K562 (cell line): ENCODE measurements at regions not wholly inside any gene's neighbourhood (a gene's known extent, or its start where the extent isn't known, plus 50 kb on each side); places are given as distances from the start of the nearest gene placed in this dataset.

Experiments used
- ATAC-seq: fragments of 200-7000 bp; cut with Tn5 transposase; 3 replicates; pipeline ENCODE4 v1.9.1; 2020; ENCODE audit warnings: moderate library complexity
- BruUV-seq: library from RNA; stranded (reverse); fragments of 400-500 nt; replicated peaks from 2 replicates; lab custom pipeline; 2021; lab: Mats Ljungman, UMichigan
- CTCF ChIA-PET: fragments of 300-600 bp; formaldehyde crosslinking; extraction: SDS; loops from one replicate; lab custom pipeline; 2021; ENCODE audit warnings: low intra/inter-chr PET ratio; lab: Yijun Ruan, JAX
- POLR2A ChIA-PET: fragments of 300-600, 350-650 bp; sonication (Branson Sonifier 250); formaldehyde crosslinking; extraction: SDS; loops from one replicate; lab custom pipeline; 2021; ENCODE audit warnings: antibody characterized with exemption, inconsistent platforms; lab: Yijun Ruan, JAX
- DNase-seq, 4 experiments: peaks; one replicate each; pipeline versions ENCODE4 v3.0.0 to v3.0.0-alpha.2; 2011 to 2018; ENCODE audit warnings: low spot score in 3 of 4, mixed read lengths in 3 of 4; ENCODE audit errors: extremely low read depth in 1 of 4
- FAIRE-seq: peaks from 2 replicates; lab custom pipeline; 2011; peaks lifted over from hg19 to GRCh38; lab: Jason Lieb, UNC
- H2AFZ ChIP-seq: 2 replicates; pipeline ENCODE4 v1.6.0; 2011; ENCODE audit warnings: low read depth, low read length, control low read depth, inconsistent platforms
- H3K27ac ChIP-seq: fragments of 200-600 bp; 3 replicates; pipeline ENCODE4 v1.8.0; 2011; ENCODE audit warnings: low read depth, mild to moderate bottlenecking, control low read depth, inconsistent platforms, low read length, moderate library complexity, mixed read lengths; ENCODE audit errors: extremely low read depth
- H3K27me3 ChIP-seq, 2 experiments: fragments of 300-600 bp in 1 of 2; 2 replicates in 1 of 2; 3 replicates in 1 of 2; pipeline versions ENCODE4 v1.6.0 to v1.8.0; 2011; ENCODE audit warnings: inconsistent platforms in 2 of 2, low read length in 2 of 2, mild to moderate bottlenecking in 1 of 2, mixed read lengths in 1 of 2, moderate library complexity in 1 of 2; ENCODE audit not compliant: control insufficient read depth in 2 of 2, insufficient read depth in 2 of 2
- H3K36me3 ChIP-seq: fragments of 300-600 bp; 3 replicates; pipeline ENCODE4 v1.8.0; 2011; ENCODE audit warnings: mild to moderate bottlenecking, low read length, inconsistent platforms; ENCODE audit not compliant: control insufficient read depth, insufficient read depth
- H3K4me1 ChIP-seq, 2 experiments: fragments of 200-600 bp in 1 of 2; replicated peaks in 1 of 2; 2 replicates in 1 of 2; 3 replicates in 1 of 2; pipeline versions ENCODE4 v1.5.1 to v1.8.0; 2011; ENCODE audit warnings: inconsistent platforms in 2 of 2, low read length in 2 of 2, mild to moderate bottlenecking in 1 of 2, mixed read lengths in 1 of 2, moderate library complexity in 1 of 2; ENCODE audit not compliant: control insufficient read depth in 2 of 2, insufficient read depth in 2 of 2
- H3K4me2 ChIP-seq: 2 replicates; pipeline ENCODE4 v1.6.1; 2011; ENCODE audit warnings: low read length, control low read depth, inconsistent platforms, mixed read lengths; ENCODE audit not compliant: insufficient read depth
- H3K4me3 ChIP-seq: fragments of 200-600 bp; sonication (generic), shearing (Covaris generic); 2 replicates; pipeline ENCODE4 v1.5.1; 2016; ENCODE audit warnings: control low read depth, inconsistent platforms
- H3K79me2 ChIP-seq: fragments of 200-600 bp; 3 replicates; pipeline ENCODE4 v1.8.0; 2011; ENCODE audit warnings: low read length, inconsistent platforms; ENCODE audit not compliant: control insufficient read depth, insufficient read depth
- H3K9ac ChIP-seq, 2 experiments: 2 replicates each; pipeline versions ENCODE4 v1.6.0 to v1.6.1; 2011; ENCODE audit warnings: low read depth in 2 of 2, low read length in 2 of 2, control low read depth in 1 of 2, inconsistent platforms in 1 of 2, mild to moderate bottlenecking in 1 of 2, mixed read lengths in 1 of 2; ENCODE audit not compliant: insufficient read depth in 1 of 2
- H3K9me1 ChIP-seq: one replicate; pipeline ENCODE4 v1.6.0; 2011; ENCODE audit warnings: inconsistent platforms, mild to moderate bottlenecking, low read length, moderate library complexity; ENCODE audit not compliant: control insufficient read depth, insufficient read depth
- H3K9me3 ChIP-seq: replicated peaks from 2 replicates; pipeline ENCODE4 v1.5.1; 2011; ENCODE audit warnings: low read depth, low read length, inconsistent platforms; ENCODE audit not compliant: control insufficient read depth, insufficient read depth
- H4K20me1 ChIP-seq: replicated peaks from 2 replicates; pipeline ENCODE4 v1.6.1; 2011; ENCODE audit warnings: low read length, inconsistent platforms, mixed read lengths; ENCODE audit not compliant: control insufficient read depth, insufficient read depth
- ZBTB1 ChIP-seq: sonication (generic); formaldehyde crosslinking; IDR thresholded peaks from 2 replicates; pipeline ENCODE4 v1.8.1; 2023; ENCODE audit warnings: missing genetic modification reagents, low read depth, mild to moderate bottlenecking, borderline replicate concordance
- ZBTB8A ChIP-seq: fragments of 450-650 bp; IDR thresholded peaks from 2 replicates; pipeline ENCODE4 v1.6.1; 2018; ENCODE audit warnings: mild to moderate bottlenecking, moderate library complexity; ENCODE audit not compliant: partially characterized antibody
- ZNF347 ChIP-seq: fragments of 450-650 bp; formaldehyde crosslinking; IDR thresholded peaks from 2 replicates; pipeline ENCODE4 v1.4.0; 2020; ENCODE audit warnings: low read depth, mild to moderate bottlenecking, moderate library complexity
- in situ Hi-C: fragments of 300-500 bp; cut with MboI; formaldehyde crosslinking; loops from 4 replicates; pipeline ENCODE4 v1.15.0; 2018; ENCODE audit warnings: inconsistent platforms, mixed read lengths
- intact Hi-C: fragments of 100-400 bp; cut with micrococcal nuclease; formaldehyde crosslinking; loops from 2 replicates; pipeline ENCODE4 v1.14.2; 2022
- TF ChIP-seq, protein P1 (sequence below): fragments of 450-650 bp; IDR thresholded peaks from 2 replicates; pipeline ENCODE4 v1.6.1; 2016; ENCODE audit warnings: low read depth

DNA sequence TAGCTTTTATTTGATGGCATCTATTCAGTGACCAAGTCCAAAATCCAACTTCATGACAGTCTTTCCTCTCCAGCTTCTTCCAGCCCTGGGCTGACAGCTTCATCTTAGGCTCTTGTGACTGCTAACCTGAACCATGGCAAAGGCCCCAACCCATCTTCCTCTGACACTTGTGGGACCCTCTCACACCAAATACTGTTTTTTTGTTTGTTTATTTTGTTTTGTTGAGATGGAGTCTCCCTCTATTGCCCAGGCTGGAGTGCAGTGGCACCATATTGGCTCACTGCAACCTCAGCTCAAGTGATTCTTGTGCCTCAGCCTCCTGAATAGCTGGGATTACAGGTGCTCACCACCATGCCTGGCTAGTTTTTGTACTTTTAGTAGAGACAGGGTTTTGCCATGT is 265.2 kb downstream of the GATA3 start:
- in situ Hi-C loops: no loop called here
- Histone ChIP-seq H3K4me1 (peaks cover 0 to 9% of the 10 kb centered on the region in 2 experiments; a peak in 3 of 5 replicates), H4K20me1 (no peaks in the 10 kb centered on the region), H3K27me3 (no peaks in the 10 kb centered on the region), H3K4me3 (no peak overlapping the region), H3K36me3 (no peaks in the 10 kb centered on the region), H3K4me2 (no peak overlapping the region), H3K9ac (no peak overlapping the region), H3K9me1 (no peaks in the 10 kb centered on the region), H3K27ac (no peak overlapping the region), H3K79me2 (no peaks in the 10 kb centered on the region), H2AFZ (no peak overlapping the region), H3K9me3 (no peaks in the 10 kb centered on the region)
- ChIA-PET POLR2A (no interaction called here), CTCF (no interaction called here)
- ATAC-seq (no peak), FAIRE-seq (no peak), DNase-seq (no peak)
- intact Hi-C loops: no loop called here
- TF ChIP-seq ZBTB1 (CRISPR knock-in tag) (no peak), ZNF347 (no peak), ZBTB8A (no peak)
- TF ChIP-seq, protein P1, sequence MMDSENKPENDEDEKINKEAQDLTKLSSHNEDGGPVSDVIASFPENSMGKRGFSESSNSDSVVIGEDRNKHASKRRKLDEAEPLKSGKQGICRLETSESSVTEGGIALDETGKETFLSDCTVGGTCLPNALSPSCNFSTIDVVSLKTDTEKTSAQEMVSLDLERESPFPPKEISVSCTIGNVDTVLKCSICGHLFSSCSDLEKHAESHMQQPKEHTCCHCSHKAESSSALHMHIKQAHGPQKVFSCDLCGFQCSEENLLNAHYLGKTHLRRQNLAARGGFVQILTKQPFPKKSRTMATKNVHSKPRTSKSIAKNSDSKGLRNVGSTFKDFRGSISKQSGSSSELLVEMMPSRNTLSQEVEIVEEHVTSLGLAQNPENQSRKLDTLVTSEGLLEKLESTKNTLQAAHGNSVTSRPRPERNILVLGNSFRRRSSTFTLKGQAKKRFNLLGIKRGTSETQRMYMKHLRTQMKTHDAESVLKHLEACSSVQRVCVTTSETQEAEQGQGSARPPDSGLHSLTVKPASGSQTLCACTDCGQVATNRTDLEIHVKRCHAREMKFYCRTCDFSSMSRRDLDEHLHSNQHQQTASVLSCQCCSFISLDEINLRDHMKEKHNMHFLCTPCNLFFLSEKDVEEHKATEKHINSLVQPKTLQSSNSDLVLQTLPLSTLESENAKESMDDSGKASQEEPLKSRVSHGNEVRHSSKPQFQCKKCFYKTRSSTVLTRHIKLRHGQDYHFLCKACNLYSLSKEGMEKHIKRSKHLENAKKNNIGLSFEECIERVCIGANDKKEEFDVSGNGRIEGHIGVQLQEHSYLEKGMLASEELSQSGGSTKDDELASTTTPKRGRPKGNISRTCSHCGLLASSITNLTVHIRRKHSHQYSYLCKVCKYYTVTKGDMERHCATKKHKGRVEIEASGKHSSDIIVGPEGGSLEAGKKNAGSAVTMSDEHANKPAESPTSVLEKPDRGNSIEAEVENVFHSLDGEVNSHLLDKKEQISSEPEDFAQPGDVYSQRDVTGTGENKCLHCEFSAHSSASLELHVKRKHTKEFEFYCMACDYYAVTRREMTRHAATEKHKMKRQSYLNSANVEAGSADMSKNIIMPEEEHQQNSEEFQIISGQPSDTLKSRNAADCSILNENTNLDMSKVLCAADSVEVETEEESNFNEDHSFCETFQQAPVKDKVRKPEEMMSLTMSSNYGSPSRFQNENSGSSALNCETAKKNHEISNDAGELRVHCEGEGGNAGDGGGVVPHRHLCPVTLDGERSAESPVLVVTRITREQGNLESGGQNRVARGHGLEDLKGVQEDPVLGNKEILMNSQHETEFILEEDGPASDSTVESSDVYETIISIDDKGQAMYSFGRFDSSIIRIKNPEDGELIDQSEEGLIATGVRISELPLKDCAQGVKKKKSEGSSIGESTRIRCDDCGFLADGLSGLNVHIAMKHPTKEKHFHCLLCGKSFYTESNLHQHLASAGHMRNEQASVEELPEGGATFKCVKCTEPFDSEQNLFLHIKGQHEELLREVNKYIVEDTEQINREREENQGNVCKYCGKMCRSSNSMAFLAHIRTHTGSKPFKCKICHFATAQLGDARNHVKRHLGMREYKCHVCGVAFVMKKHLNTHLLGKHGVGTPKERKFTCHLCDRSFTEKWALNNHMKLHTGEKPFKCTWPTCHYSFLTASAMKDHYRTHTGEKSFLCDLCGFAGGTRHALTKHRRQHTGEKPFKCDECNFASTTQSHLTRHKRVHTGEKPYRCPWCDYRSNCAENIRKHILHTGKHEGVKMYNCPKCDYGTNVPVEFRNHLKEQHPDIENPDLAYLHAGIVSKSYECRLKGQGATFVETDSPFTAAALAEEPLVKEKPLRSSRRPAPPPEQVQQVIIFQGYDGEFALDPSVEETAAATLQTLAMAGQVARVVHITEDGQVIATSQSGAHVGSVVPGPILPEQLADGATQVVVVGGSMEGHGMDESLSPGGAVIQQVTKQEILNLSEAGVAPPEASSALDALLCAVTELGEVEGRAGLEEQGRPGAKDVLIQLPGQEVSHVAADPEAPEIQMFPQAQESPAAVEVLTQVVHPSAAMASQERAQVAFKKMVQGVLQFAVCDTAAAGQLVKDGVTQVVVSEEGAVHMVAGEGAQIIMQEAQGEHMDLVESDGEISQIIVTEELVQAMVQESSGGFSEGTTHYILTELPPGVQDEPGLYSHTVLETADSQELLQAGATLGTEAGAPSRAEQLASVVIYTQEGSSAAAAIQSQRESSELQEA: no peak
- no TSS peak for BruUV-seq
